ENCODE measurements at regions not wholly inside any gene's neighbourhood (a gene's known extent, or its start where the extent isn't known, plus 50 kb on each side); places are given as distances from the start of the nearest gene placed in this dataset.

GRCh38 chr13:74210693-74211393 is 76.6 kb upstream of the KLF12 start:
- POLR2A ChIA-PET = no interaction called here

GRCh38 chr13:74206855-74207254 is 72.7 kb upstream of the KLF12 start:
- POLR2A ChIA-PET = no interaction called here
- CTCF ChIA-PET = no interaction called here
- DNase-seq (ENCODE audit: extremely low spot score) = no peak
- no peak for TF ChIP-seq CTCF (IDR thresholded peaks at IDR 0.05; ENCODE audit: control extremely low read depth, extremely low read depth, low read depth, missing control alignments)

More at GRCh38 chr13:74210693-74211393, 76.6 kb upstream of the KLF12 start:
- CTCF ChIA-PET = no interaction called here
- TF ChIP-seq CTCF (IDR thresholded peaks at IDR 0.05; ENCODE audit: control extremely low read depth, extremely low read depth, low read depth, missing control alignments) = no peak
- DNase-seq (ENCODE audit: extremely low spot score) = no peak

DNA sequence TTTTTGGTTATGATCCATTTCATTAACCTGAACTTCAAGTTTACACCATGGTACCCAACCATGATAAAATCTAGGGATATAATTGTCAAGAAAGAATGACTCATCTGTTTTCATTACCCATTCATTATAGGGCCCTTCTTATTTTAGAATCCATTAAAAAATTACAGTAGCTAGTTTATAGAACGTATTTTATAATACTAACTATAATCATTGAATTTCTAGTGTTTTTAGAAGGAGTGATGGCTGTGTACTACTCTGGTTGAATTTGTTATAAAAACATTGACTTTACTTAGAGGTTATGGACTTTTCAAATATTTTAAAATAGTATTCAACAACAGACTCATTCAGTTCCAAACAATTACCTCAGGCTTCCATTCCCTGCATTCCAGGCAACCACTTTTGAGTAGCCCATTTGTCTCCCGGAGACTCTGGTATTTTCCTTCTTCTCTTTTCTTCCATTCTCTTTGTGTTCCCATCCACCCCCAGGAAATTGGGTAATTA is 71.9 kb upstream of the KLF12 start:
- TF ChIP-seq CTCF (IDR thresholded peaks at IDR 0.05; ENCODE audit: control extremely low read depth, extremely low read depth, low read depth, missing control alignments) = no peak
- POLR2A ChIA-PET = no interaction called here
- DNase-seq (ENCODE audit: extremely low spot score) = no peak
- CTCF ChIA-PET = interaction anchor here (0.9 to 1.4 kb wide), 2 partner anchors 15 to 19 kb away, joined by 3 read pairs; no protein-coding TSS in a partner anchor

GRCh38 chr13:74205313-74205690 is 71.1 kb upstream of the KLF12 start:
- POLR2A ChIA-PET = no interaction called here
- DNase-seq (ENCODE audit: extremely low spot score) = no peak
- CTCF ChIA-PET = interaction anchor here (0.9 to 1.4 kb wide), 2 partner anchors 14 to 18 kb away, joined by 3 read pairs; no protein-coding TSS in a partner anchor
- TF ChIP-seq CTCF (IDR thresholded peaks at IDR 0.05; ENCODE audit: control extremely low read depth, extremely low read depth, low read depth, missing control alignments) = no peak

DNA sequence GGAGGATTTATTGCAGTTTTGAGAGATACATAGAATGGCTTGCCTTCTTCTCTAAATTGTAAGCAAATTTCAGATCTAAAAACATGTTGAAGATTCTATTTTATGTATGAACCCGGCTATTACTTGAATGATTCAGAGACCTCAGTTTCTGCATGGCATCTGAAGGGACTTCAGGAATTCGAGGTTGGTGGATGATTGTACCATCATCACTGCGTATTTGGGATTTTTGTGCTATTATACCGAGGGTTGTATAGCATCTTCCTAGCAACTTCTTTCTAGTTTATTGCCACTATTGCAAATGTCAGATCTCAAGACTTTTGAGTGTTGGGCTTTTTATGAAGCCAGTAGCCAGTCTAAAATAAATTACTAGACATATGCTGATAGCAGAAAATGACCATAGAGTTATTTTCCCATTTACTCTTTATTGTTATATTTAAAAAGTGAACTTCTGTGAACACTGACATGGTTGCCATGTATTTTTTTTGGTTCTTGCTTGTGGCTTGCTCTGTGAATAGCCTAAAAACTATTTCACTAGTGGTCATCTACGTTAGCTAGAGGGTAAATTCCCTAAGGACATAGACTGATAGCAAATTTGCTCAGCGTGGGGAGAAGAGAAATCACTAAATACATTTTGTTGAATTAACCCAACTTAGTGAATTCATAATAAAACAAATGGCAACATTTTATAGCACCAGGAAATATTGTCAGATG is 70.6 kb upstream of the KLF12 start:
- CTCF ChIA-PET = no interaction called here
- POLR2A ChIA-PET = no interaction called here
- DNase-seq (ENCODE audit: extremely low spot score) = no peak
- TF ChIP-seq CTCF (IDR thresholded peaks at IDR 0.05; ENCODE audit: control extremely low read depth, extremely low read depth, low read depth, missing control alignments) = no peak

DNA sequence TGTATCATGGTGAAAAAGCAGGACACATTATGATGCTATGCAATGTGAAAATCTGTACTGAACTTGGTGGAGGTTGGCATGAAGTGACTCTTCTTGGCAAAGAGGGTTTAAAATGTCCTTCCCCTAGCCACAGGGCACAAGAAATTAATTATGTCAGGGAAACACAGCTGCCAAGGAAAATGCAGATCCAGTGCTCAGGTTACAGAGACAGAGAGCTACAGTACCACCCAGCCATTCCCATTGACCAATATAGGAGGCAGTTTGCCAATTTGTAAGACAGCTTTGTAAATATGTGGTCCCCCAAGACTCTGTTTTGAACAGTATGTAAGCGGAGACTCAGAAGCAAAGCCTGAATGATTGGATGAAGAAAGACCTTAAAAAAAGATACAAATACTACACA is 69.4 kb upstream of the KLF12 start:
- TF ChIP-seq CTCF (IDR thresholded peaks at IDR 0.05; ENCODE audit: control extremely low read depth, extremely low read depth, low read depth, missing control alignments) = no peak
- POLR2A ChIA-PET = no interaction called here
- CTCF ChIA-PET = interaction anchor here (0.9 to 1.2 kb wide), 2 partner anchors 12 to 32 kb away, joined by 3 to 5 read pairs; no protein-coding TSS in a partner anchor
- DNase-seq (ENCODE audit: extremely low spot score) = no peak

All from GM10248 (cell line).